HepG2 (cell line): ENCODE measurements at regions not wholly inside any gene's neighbourhood (a gene's known extent, or its start where the extent isn't known, plus 50 kb on each side); places are given as distances from the start of the nearest gene placed in this dataset.

Experiments used
- BHLHE40 ChIP-seq: IDR thresholded peaks from 2 replicates; pipeline ENCODE4 v1.6.1; 2011; ENCODE audit warnings: low read length, improper control_type of control experiment
- NFE2L2 ChIP-seq: fragments of 150-350 bp; IDR thresholded peaks from 2 replicates; pipeline ENCODE4 v1.6.1; 2014; ENCODE audit warnings: low read length
- ZNF343 ChIP-seq: sonication (generic); formaldehyde crosslinking; IDR thresholded peaks from 2 replicates; pipeline ENCODE4 v1.4.0; 2020; ENCODE audit warnings: mild to moderate bottlenecking, missing genetic modification reagents

GRCh38 chr17:13287226-13287625 lies 269.4 kb upstream of the ELAC2 start:
- TF ChIP-seq ZNF343 (CRISPR knock-in tag): no peak
- TF ChIP-seq BHLHE40: no peak
- TF ChIP-seq NFE2L2: no peak
